GM20000 (cell line): ENCODE measurements at regions not wholly inside any gene's neighbourhood (a gene's known extent, or its start where the extent isn't known, plus 50 kb on each side); places are given as distances from the start of the nearest gene placed in this dataset.

ENCODE experiments used
- DNase-seq: peaks from one replicate; pipeline ENCODE4 v3.0.0; 2012; ENCODE audit warnings: low spot score
- TF ChIP-seq, protein P1 (sequence below): IDR thresholded peaks from 2 replicates; pipeline ENCODE4 v1.5.1; 2012; ENCODE audit warnings: mild to moderate bottlenecking, control low read depth; ENCODE audit errors: extremely low read depth, missing control alignments

- DNase-seq, result no peak
- TF ChIP-seq, protein P1, sequence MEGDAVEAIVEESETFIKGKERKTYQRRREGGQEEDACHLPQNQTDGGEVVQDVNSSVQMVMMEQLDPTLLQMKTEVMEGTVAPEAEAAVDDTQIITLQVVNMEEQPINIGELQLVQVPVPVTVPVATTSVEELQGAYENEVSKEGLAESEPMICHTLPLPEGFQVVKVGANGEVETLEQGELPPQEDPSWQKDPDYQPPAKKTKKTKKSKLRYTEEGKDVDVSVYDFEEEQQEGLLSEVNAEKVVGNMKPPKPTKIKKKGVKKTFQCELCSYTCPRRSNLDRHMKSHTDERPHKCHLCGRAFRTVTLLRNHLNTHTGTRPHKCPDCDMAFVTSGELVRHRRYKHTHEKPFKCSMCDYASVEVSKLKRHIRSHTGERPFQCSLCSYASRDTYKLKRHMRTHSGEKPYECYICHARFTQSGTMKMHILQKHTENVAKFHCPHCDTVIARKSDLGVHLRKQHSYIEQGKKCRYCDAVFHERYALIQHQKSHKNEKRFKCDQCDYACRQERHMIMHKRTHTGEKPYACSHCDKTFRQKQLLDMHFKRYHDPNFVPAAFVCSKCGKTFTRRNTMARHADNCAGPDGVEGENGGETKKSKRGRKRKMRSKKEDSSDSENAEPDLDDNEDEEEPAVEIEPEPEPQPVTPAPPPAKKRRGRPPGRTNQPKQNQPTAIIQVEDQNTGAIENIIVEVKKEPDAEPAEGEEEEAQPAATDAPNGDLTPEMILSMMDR, result no peak
These were observed 314.7 kb upstream of the RSPO3 start for GRCh38 chr6:126803769-126804168.

- peak; percentile 22 for DNase-seq
- TF ChIP-seq, protein P1, result peak; percentile 61
These were observed 314.0 kb upstream of the RSPO3 start for GRCh38 chr6:126804332-126805064.

DNA sequence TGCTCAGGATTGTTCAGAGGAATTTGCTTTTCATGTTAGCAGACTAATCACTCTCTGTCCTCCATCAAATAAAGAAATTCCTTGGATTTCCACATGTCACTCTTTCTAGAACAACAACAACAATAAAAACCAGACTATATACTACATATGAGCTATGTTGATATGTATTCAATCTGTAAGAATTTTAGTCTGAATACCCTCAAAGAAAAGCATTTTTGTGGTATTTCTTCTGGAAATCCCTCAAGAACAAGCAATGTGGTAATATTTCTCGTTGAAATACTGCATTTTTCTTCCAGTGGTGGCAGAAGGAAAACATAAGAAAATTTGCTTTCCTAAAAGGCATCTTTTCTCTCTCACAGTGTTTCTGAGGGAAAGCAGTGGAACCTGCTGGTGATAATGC, 312.6 kb upstream of the RSPO3 start:
- TF ChIP-seq, protein P1, result no peak
- DNase-seq, result no peak

DNA sequence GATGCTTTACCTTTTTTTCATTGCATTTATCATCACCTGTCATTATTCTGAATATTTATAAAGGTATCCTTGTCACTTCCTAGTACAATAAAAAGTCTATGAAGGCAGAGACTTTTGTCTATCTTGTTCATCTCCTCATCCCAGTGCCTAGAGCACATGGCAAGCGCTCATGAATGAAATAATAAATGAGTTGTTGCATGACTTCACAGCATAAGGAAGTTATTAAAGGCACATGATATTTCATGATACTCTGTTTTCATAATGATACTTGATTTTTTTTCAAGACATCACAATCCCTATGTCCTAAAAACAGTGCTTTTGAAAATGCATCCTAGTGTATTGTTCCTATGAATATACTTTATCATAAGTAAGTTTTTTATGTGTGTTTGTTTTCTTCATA, 310.6 kb upstream of the RSPO3 start:
- no peak for DNase-seq
- TF ChIP-seq, protein P1, result no peak

DNA sequence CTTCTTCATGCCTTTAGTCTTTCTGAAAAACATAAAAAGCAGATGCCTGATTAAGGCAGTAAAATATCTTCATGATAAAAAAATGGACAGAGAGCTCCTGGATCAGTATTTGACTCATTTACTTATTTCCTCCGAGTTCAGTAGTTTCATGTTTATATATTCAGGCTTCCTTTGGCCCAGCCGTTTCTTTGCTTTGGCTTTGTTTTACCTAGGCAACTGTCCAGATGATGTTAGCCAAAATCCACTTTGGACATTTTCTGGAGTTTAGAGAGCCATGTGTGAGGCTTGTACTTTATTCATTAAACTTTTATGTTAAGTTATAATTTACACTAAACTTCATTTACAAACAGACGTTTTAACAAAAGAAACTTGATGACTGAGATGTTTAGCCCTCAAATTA, 307.1 kb upstream of the RSPO3 start:
- no peak for DNase-seq
- TF ChIP-seq, protein P1, result no peak

GRCh38 chr6:126812010-126812409, 306.5 kb upstream of the RSPO3 start:
- no peak for DNase-seq
- TF ChIP-seq, protein P1, result no peak

GRCh38 chr6:126812651-126813050, 305.8 kb upstream of the RSPO3 start:
- no peak for DNase-seq
- TF ChIP-seq, protein P1, result no peak
